Right ventricle myocardium superior (tissue), 1 donor: ENCODE measurements at regions not wholly inside any gene's neighbourhood (a gene's known extent, or its start where the extent isn't known, plus 50 kb on each side); places are given as distances from the start of the nearest gene placed in this dataset.
"Not testable (repeated sequence)": the region's sequence is repeated elsewhere in the genome, so short reads cannot be mapped to it uniquely, and the experiment has no call there.

Source experiments
- ATAC-seq: fragments of 200-7000 bp; cut with Tn5 transposase; one replicate; pipeline ENCODE4 v1.9.1; 2020; ENCODE audit warnings: mild to moderate bottlenecking; ENCODE audit not compliant: poor library complexity
- DNase-seq: peaks from one replicate; pipeline ENCODE4 v3.0.0-alpha.2; 2020
- intact Hi-C: fragments of 100-400 bp; cut with DNase I; formaldehyde crosslinking; loops from one replicate; pipeline ENCODE4 v1.11.2; 2022
- donor health status: DM: no; HTN: yes; CAD: no; lungs with severe emphysema.

DNA sequence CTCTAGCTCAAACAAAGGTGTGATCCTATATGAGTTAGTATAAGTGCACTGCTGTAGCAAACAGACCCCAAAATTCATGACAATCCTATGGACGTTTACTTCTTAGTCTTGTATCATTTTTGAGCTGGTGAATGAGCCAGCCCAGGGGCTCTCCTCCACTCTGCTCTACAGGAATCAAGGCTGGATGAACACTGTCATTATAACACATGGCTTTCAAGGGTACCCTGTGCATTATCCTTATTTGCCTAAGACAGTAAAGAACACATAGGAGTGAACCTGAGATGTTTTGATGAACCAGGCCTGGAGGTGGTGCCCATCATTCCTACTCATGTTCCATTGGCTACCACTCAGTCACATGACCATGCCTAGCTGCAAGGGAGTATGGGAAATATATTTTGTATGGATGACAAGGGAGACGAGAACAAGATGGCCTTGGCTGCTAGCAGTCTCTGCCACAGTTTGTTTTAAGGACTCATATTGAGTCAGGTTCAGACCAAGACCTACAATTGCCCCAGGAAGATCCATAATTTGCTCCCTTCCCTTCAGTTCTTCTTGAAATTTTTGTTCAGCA, 107.4 kb upstream of the HES1 start:
- no peak for ATAC-seq
- DNase-seq: no peak
- intact Hi-C loops: no loop called here

DNA sequence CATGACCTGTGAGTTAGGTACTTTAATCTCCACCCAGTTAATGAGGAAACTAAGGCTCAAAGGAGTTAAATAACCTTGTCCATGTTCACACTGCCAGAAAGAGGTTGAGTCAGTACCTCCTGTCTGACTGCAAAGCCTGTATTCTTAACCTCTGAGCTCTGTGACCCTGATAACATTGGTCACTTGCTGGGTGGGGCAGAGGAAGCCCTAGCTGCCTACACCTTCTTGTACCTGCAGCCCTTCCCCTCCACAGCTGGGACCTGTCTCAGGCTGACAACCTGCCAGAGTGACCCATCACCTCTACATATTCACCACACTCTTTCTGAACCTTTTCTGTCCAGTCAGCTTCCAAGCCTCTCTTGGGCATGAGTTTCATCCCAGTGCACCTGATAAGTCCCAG, 106.1 kb upstream of the HES1 start:
- ATAC-seq (no peak), DNase-seq (no peak)
- intact Hi-C loops: no loop called here

DNA sequence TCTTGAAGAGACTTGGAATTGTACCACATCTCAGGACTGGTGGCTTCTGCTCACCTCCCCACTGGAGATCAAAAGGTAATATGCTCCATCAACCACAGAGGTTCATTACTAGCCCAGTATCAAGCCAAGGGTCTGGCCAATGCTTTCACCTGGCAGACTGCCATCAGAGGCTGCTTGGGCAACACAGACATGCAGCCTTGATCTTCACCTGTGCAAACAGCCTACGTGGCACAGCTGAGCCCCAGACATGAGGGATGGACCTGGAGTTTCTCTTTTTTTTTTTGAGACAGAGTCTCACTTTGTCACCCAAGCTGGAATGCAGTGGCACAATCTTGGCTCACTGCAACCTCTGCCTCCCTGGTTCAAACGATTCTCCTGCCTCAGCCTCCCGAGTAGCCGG, 105.6 kb upstream of the HES1 start:
- intact Hi-C loops: no loop called here
- ATAC-seq (no peak), DNase-seq (no peak)

DNA sequence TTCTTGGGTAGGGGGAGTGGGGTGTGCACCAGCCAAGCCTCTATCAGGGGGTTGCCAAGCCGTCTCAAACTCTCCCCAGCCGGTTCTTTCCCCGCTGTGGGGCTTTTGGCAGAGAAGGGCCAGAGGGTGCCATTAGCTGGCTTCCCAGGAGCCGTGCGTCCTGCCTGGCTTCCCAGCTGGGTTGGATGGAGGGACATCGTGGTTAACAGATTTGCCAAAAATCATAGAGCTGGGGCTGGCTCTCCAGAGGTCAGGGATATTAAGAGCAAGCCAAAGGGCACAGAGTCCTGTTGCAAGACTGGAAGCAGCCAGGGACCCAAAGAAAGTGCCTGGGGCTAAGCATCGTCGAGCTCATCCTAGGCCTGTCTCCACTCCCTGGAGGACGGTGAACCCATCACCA, 104.6 kb upstream of the HES1 start:
- intact Hi-C loops: no loop called here
- no peak for DNase-seq
- ATAC-seq: no peak

DNA sequence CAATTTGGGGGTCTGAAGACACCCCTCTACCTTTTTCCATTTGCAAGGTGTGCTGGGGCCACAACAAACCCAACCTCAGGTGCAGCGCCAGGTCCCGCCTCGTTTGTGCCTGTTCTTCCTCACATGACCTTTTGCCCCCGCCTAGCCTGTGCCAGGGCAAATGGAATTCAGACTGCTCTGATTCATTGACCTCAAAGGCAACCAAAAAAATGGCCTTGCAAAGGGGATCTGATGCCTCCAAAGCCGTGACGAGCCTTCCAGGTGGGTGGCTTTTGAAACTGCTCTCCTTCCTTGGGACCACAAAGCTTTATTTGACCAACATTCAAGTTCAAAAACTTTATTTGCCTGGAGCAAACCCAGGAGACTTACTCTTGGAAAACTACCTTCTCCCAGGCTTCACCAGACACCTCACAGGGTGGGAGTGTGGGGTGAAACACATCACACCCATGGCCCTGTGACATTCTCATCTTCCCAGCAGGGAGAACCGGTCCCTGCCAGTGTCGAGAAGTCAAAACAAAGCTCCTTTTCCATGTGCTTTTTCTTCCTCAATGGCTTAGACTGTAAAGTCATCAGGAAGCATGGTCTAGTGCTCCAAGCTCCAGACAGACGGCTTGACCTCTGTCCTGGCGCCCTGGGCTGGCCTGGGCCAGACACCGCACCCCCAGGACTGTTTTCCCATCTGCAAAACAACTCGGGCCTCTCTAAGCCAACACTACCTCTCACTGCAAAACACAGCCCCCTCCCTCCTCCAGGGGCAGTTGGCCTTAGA, 103.9 kb upstream of the HES1 start:
- DNase-seq (no peak), ATAC-seq (no peak)
- intact Hi-C loops: no loop called here

DNA sequence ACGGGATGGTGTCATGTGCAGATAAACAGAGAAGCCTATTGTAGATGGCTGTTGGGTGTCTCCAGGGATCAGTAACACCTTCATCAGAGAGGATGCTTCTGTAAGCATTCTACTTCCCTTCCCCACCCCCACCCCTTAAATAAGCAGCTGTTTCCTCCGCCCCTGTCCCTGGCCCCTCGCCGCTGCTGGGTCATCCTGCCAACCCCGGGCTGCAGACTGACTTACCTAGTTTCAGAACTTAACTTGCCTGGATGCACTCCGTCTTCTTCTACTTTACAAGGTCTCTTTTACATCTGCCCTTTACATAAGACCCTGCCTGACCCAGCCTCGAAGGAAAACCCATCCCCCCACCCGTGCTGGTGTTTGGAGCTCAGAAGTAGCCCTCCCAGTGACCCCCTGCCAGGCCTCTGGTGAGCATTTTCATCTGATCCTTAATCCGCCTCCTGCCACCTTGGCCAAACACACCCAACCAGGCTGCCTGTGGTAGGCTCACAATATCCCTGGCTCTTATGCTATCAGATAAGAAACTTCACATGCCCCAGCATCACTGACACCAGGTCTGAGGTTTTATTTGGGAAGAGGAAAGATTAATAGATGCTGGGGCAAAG, 103.0 kb upstream of the HES1 start:
- intact Hi-C loops: no loop called here
- no peak for ATAC-seq
- DNase-seq: no peak

DNA sequence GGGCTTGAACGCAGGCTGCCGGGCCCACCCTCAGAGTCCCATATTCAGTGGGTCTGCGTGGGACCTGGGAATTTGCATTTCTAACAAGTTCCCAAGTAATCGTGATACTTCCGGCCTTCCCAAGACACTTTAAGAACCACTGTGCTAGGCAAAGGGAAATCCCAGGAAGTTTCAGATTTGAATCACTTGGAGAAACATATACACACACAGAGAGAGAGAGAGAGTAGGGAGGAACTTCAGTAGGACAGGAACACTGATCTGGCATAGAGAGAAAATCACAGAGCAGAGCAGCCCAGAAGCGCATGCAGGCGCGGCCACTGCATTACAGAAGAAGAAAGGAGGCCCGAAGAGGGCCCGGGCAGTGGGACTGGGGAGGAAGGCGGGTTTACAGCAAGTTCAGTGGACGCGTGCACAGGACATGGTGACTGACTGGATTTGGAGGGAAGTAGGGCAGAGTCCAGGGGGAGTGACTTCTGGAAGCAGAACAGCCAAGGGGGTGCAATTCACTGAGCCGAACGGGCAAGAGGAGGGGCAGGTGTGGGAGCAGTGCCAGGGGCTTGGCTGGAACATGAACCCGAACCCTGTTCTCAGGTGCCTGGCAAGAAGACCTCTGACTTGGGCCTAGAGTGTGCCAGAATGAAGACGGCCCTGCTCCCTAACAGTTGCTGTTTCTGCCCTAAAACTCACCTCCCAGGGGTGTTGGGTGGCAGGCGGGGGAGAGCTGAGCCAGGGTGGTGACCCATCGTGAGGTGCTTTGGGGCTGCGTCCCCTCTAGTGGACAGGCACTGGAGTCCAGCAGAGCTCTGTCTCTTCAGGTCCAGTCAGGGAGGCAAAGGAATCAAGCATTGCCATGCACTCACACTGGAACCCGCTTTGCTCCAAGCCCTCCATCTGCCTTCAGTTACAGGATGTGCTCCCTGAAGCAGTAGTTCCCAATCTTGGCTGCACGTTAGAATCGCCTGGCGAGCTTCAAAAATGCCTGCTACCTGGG, 101.3 kb upstream of the HES1 start:
- ATAC-seq: no peak
- intact Hi-C loops: no loop called here
- DNase-seq: no peak

DNA sequence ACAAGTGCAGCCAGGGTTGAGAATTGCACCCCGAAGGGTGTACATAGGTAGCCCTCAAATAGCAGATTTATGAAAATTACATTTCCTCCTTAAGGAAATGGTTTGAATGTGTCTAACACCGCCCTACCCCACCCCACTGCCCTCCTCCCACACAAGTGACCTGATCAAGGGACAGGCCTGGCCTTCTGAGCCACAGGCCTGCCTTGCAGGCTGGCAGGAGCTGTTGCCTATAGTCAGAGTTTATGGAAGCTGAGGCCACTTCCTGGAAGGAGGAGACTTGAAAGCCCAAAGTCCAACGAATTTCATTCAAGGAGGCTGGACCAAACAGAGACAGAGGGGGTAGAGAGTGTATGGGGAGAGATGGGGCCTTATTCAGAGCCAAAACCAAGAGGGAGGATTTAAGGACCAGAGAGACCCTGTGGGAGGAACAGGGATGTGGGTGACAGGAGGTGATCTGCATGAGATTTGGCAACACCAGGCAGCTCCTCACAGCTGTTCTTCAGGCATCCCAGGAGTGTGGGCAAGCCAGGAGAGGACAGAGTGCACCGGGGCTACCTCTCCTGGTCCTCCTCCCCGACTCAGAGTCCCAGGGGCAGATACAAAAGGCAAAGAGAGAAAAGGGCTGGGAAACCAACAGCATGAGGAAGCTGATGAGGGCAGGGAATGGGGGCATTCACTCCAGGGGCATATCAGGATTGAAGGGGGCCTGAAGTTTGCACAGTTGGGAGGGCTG, 100.4 kb upstream of the HES1 start:
- intact Hi-C loops: no loop called here
- no peak for DNase-seq
- peak; percentile 15 for ATAC-seq

DNA sequence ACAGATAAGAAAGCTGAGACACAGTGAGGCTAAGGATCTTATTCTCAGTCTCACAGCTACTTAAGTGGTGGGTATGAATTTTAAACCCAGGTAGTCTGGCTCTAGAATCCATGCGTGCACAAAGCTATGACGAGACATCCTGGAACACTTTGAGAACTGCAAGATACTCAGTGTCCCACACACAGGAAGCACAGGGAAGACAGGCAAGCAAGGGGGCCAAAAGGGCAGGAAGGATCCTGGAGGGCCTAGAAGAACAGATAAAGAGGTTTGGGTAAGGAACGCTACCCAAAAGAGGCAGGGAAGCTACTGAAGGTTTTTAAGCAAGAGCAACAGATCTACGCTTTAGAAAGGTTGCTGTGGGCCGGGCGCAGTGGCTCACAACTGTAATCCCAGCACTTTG, 99.1 kb upstream of the HES1 start:
- intact Hi-C loops: no loop called here
- ATAC-seq (no peak), DNase-seq (no peak)

DNA sequence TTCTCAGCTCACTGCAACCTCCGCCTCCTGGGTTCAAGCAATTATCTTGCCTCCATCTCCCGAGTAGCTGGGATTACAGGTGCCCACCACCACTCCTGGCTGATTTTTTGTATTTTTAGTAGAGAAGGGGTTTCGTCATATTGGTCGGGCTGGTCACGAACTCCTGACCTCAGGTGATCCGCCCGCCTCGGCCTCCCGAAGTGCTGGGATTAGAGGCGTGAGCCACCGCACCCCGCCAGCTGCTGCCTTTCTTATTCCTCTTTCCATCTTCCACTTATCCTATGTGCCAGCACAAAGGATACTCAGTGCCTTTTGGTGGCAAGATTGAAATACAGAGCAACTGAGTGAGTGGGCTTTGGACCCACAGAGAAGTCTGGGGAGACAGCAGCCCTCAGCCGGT, 97.6 kb upstream of the HES1 start:
- ATAC-seq, intact Hi-C loops, DNase-seq: not testable (repeated sequence)

DNA sequence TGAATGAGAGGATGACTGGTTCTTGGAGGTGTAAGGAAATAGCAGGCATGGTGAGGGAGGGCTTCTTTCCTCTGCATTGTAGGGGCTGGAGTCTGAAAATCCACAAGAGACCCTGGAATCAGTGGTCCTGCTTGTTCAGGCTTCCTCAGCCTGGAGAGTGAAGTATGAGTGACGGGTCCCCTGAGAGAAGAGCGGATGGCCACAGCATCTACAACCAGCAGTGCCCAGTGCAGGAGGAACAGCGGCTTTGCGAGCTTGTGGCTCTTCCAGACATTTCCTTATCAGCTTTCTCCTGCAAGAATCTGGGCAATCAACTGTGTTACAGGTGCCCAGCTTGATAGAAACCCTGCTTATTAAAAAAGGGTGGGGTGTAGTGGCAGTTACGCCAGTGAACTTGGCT, 97.0 kb upstream of the HES1 start:
- intact Hi-C loops: no loop called here
- ATAC-seq: no peak
- DNase-seq: no peak

DNA sequence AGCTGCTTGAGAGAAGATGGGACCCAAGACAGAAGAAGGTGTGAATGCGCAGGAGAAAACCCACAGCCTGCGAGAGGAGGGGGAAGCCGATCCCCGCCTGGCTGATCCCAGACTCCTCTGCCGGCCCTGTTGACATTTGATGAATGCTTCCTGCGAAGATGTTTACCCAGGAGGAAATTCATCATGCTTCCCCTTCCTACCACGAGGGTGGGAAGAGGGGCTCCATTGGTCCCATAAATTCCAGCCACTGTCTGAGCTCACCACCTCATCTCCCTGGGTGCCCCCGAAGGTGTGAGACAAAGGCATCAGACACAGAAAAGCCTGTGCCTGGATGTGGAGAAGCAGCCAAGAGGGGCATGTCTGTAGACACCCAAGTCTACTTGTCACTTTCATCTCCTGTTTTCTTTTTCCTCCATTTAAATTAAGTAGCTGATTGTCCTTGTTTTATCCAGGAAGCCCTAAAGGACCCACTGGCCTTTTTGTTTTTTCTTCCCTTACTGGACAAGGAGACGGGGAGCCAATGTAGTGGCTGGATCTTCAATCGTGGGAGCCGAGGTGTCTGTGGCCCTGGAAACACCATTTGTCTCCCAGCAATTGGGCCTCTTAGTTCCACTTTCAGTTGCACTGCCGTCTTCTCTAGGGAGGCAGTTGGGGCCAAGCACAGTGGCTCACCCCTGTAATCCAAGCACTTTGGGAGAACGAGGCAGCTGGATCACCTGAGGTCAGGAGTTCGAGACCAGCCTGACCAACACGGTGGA, 95.3 kb upstream of the HES1 start:
- DNase-seq: no peak
- intact Hi-C loops: no loop called here
- no peak for ATAC-seq

DNA sequence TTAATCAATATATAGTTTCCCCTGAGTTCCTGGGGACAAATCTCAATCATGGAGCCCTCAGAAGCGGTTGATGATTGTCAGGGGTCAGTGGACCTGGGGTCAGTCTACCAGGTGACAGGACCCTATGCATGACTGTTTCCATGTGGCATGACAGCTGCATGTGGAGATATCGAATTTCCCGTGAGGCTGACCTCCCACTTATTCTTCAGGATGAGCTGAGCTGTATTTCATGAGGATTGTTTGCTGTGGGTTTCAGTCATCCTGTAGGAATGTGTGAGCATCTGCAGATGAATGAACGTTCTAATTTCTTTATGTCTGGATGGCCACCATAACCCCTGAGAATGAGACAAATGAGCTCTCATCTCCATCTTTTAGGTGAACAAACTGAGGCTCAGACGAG, 93.0 kb upstream of the HES1 start:
- intact Hi-C loops: no loop called here
- ATAC-seq: no peak
- no peak for DNase-seq

DNA sequence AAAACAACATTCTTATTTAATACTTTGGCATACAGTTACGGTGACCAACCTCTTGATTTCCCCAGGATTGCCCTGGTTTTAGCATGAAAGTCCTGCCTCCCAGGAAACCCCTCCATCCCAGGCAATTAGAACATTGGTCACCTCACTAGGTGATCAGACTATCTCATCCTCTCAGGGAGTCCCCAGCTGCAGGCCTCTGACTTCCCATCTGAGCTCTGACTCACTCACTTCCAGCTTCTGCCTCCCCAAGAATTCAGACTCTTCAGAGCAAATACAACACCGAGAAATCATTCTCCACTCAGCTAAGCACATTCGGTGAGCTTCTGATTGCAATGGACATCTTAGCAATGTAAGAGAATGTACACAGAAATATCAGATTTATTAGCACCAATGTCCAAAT, 92.4 kb upstream of the HES1 start:
- ATAC-seq (no peak), DNase-seq (no peak)
- intact Hi-C loops: no loop called here

DNA sequence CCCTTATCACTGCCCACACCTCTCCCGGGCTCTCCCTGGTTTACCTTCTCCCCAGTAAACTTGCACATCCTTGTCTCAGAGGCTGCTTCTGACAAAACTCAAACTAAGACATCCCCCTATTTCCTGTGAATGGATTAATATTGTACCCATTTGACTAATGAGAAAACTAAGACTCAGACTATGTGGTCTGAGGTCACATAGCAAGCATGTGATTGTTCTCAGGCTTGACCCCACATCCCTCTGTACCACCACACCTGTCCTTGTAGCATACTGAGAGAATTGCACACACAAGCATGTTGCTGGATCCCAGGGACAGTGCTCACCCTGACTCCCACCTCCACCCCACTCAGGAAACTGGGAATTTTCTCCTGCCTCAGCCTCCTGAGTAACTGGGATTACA, 90.7 kb upstream of the HES1 start:
- intact Hi-C loops: no loop called here
- DNase-seq (no peak), ATAC-seq (no peak)

DNA sequence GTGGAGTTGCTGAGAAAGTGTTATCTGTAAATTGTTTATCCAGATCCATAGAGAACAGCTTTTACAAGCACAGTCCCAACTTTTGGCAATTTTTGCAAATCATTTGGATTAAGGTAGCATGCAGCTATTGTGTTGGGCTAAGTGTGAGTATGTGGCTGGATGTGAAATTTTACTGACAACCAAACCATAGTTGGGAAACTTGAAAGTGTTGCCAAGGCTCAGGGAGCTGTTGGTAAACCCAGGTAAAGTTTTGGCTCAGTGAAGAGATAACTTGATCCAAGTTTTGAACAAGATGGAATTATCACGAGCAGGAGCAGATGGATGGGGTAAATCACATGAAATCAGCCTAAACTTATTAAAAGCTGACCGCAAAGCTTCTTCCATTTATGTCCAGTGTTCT, 90.0 kb upstream of the HES1 start:
- ATAC-seq: no peak
- intact Hi-C loops: no loop called here
- no peak for DNase-seq

DNA sequence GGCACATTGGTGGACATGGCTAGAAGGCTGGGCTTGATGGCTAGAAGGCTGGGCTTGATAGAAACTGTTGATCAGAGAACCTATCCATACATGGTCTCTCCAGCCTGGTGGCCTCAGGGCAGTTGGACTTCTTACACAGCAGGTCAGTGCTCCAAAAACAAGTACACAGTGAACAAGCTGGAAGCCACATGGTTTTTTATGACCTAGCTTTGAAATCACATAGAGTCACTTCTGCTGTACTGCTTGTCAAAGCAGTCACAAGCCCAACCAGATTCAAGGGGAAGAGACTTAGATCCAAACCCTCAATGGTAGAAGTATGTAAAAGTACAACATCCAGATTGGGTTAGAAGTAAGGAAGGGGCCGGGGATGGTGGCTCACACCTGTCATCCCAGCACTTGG, 89.4 kb upstream of the HES1 start:
- intact Hi-C loops: no loop called here
- DNase-seq: no peak
- no peak for ATAC-seq

DNA sequence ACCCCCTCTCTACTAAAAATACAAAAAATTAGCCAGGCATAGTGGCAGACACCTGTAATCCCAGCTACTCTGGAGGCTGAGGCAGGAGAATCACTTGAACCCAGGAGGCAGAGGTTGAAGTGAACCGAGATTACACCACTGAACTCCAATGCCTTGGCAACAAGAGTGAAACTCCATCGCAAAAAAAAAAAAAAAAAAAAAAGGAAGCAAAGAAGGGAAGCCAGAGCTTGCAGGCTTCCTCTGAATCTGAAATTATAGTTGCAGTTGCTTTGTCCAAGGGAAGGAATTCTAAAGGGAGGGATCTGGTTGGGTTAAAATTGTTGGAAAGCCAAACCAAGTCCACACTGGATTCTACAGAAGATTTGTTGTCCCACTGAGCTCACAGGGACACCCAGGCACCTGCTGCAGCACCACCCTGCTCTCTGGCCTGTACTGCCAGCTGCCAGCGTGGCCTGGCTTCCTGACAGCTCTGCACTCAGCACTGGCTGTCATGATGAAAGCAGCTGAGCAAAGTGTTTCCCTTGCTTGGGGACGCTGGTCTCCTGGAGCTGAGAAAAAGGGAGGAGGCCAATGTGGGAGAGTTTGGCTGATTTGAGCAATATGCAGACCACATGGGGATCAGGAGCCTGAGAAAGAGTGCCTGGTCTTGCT, 88.8 kb upstream of the HES1 start:
- intact Hi-C loops: no loop called here
- DNase-seq (peak; percentile 86), ATAC-seq (peak; percentile 98)
